Left lung (tissue), 4 donors: ENCODE measurements at regions not wholly inside any gene's neighbourhood (a gene's known extent, or its start where the extent isn't known, plus 50 kb on each side); places are given as distances from the start of the nearest gene placed in this dataset.

Experiments
- ATAC-seq: fragments of 200-7000 bp; cut with Tn5 transposase; one replicate; pipeline ENCODE4 v1.9.1; 2020; ENCODE audit warnings: moderate library complexity
- DNase-seq, 4 donors: peaks; one replicate each; pipeline ENCODE4 v3.0.0-alpha.2; 2013 to 2020
- H3K27ac ChIP-seq, 2 donors: fragments of 200-600 bp; sonication (generic) in 1 of 2; one replicate each; pipeline versions ENCODE4 v1.5.0 to v1.8.0; 2020 to 2021
- H3K27me3 ChIP-seq, 2 donors: fragments of 200-600 bp; sonication (generic) in 1 of 2; one replicate each; pipeline versions ENCODE4 v1.5.0 to v1.8.0; 2020 to 2021
- H3K36me3 ChIP-seq, 2 donors: fragments of 200-600 bp; sonication (generic) in 1 of 2; one replicate each; pipeline versions ENCODE4 v1.5.0 to v1.8.0; 2020 to 2021
- H3K4me1 ChIP-seq, 2 donors: fragments of 200-600 bp; one replicate each; pipeline ENCODE4 v1.8.0; 2021
- H3K4me3 ChIP-seq, 2 donors: fragments of 200-600 bp; sonication (generic) in 1 of 2; one replicate each; pipeline versions ENCODE4 v1.5.0 to v1.8.0; 2020 to 2021; ENCODE audit warnings: mild to moderate bottlenecking in 1 of 2
- H3K9me3 ChIP-seq, 2 donors: fragments of 200-600 bp; sonication (generic) in 1 of 2; one replicate each; pipeline versions ENCODE4 v1.5.0 to v1.8.0; 2020 to 2021
- intact Hi-C, 2 donors: fragments of 100-400 bp; cut with DNase I; formaldehyde crosslinking; loops; one replicate each; pipeline versions ENCODE4 v1.11.2 to v1.14.2; 2022
- TF ChIP-seq, protein P1 (sequence below), 2 donors: fragments of 200-600 bp; sonication (generic) in 1 of 2; IDR thresholded peaks; one replicate each; pipeline versions ENCODE4 v1.5.0 to v1.8.0; 2021; ENCODE audit warnings: antibody characterized with exemption in 2 of 2
- donor health status: DM: no; HTN: yes; CAD: no.
- donor health status: DM: no; HTN: no; CAD: no.

DNA sequence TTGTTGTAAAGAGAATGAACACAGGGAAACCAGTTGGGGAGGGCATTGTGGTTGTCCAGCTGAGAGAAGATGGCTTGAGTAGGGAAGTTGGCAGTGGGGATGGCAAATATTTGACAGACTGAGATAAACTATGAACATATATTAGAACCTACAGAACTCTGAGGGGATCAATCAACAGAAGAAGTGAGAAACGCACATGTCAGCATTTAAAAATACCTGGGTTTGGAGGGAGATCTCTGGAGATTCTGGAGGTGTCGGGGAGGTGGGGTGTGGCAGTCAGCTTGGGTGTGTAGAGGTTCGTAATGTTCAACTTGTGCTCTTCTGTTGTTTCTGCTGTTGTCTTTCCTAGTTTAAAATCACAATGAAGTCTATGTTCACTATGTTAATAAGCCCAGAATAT lies 517.8 kb downstream of the AACS start:
- intact Hi-C loops, result no loop called here
- TF ChIP-seq, protein P1, sequence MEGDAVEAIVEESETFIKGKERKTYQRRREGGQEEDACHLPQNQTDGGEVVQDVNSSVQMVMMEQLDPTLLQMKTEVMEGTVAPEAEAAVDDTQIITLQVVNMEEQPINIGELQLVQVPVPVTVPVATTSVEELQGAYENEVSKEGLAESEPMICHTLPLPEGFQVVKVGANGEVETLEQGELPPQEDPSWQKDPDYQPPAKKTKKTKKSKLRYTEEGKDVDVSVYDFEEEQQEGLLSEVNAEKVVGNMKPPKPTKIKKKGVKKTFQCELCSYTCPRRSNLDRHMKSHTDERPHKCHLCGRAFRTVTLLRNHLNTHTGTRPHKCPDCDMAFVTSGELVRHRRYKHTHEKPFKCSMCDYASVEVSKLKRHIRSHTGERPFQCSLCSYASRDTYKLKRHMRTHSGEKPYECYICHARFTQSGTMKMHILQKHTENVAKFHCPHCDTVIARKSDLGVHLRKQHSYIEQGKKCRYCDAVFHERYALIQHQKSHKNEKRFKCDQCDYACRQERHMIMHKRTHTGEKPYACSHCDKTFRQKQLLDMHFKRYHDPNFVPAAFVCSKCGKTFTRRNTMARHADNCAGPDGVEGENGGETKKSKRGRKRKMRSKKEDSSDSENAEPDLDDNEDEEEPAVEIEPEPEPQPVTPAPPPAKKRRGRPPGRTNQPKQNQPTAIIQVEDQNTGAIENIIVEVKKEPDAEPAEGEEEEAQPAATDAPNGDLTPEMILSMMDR (IDR thresholded peaks at IDR 0.05), result no peak
- Histone ChIP-seq H3K4me1 (no peaks in the 10 kb centered on the region), H3K4me3 (no peak overlapping the region), H3K36me3 (no peaks in the 10 kb centered on the region), H3K9me3 (peaks cover 0 to 19% of the 10 kb centered on the region in 2 donors), H3K27ac (no peak overlapping the region), H3K27me3 (no peaks in the 10 kb centered on the region)
- no peak for ATAC-seq
- no peak for DNase-seq

DNA sequence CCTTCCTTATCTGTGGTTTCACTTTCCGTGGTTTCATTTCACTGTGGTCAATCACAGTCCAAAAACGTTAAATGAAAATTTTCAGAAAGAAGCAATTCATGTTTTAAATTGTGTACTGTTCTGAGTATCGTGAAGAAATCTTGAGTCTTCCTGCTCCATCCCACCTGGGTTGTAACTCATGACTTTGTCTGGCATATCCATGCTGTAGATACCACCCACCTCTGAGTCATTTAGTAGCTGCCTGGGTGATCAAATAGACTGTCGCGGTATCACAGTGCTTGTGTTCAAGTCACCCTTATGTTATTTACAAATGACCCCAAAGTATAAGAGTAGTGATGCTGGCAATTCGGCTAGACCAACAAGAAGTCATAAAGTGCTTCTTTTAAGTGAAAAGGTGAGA lies 521.2 kb downstream of the AACS start:
- intact Hi-C loops, result no loop called here
- DNase-seq (no peak), ATAC-seq (no peak)
- H3K27me3 ChIP-seq, result no peaks in the 10 kb centered on the region
- TF ChIP-seq, protein P1 (IDR thresholded peaks at IDR 0.05), result no peak
- H3K4me3 ChIP-seq, result no peak overlapping the region
- no peaks in the 10 kb centered on the region for H3K9me3 ChIP-seq
- no peaks in the 10 kb centered on the region for H3K4me1 ChIP-seq
- H3K36me3 ChIP-seq, result no peaks in the 10 kb centered on the region
- H3K27ac ChIP-seq, result no peak overlapping the region

DNA sequence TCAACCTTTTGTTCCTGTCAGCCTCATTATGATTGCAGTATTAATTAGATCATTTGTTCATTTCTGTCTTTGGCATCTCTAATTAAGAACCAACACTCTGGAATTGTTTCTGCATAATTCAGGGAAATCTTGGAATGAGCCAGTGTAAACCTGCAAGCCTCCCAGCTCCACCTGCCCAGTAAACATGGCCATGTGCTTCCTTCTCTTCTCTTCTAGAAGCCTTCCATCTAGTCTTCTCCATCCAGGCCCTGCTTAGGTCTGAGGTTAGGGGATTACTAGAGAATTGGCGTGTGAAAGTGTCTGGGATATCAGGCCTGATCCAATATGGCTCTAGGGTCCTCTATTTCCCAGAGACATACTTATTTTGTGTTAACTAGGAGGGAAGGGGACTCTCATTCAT lies 528.0 kb downstream of the AACS start:
- no peak overlapping the region for H3K4me3 ChIP-seq
- TF ChIP-seq, protein P1 (IDR thresholded peaks at IDR 0.05), result no peak
- H3K36me3 ChIP-seq, result no peaks in the 10 kb centered on the region
- intact Hi-C loops, result no loop called here
- peaks cover 0 to 11% of the 10 kb centered on the region in 2 donors for H3K9me3 ChIP-seq
- no peak for DNase-seq
- no peak overlapping the region for H3K27ac ChIP-seq
- H3K4me1 ChIP-seq, result no peaks in the 10 kb centered on the region
- no peak for ATAC-seq
- H3K27me3 ChIP-seq, result no peaks in the 10 kb centered on the region

GRCh38 chr12:125604976-125605375 lies 539.7 kb downstream of the AACS start:
- intact Hi-C loops, result no loop called here
- Histone ChIP-seq H3K36me3 (no peaks in the 10 kb centered on the region), H3K27ac (no peak overlapping the region), H3K4me1 (no peaks in the 10 kb centered on the region), H3K9me3 (peaks cover 0 to 11% of the 10 kb centered on the region in 2 donors), H3K4me3 (no peak overlapping the region), H3K27me3 (no peaks in the 10 kb centered on the region)
- DNase-seq (no peak), ATAC-seq (no peak)
- TF ChIP-seq, protein P1 (IDR thresholded peaks at IDR 0.05), result no peak

- intact Hi-C loops, result no loop called here
- Histone ChIP-seq H3K27me3 (no peaks in the 10 kb centered on the region), H3K9me3 (peaks cover 0 to 8% of the 10 kb centered on the region in 2 donors), H3K4me1 (no peaks in the 10 kb centered on the region), H3K27ac (no peak overlapping the region), H3K4me3 (no peak overlapping the region), H3K36me3 (no peaks in the 10 kb centered on the region)
- no peak for DNase-seq
- TF ChIP-seq, protein P1 (IDR thresholded peaks at IDR 0.05), result no peak
- no peak for ATAC-seq
Measured at GRCh38 chr12:125606312-125606711, 541.1 kb downstream of the AACS start.
